Left ventricle myocardium superior (tissue), 1 donor: ENCODE measurements at regions not wholly inside any gene's neighbourhood (a gene's known extent, or its start where the extent isn't known, plus 50 kb on each side); places are given as distances from the start of the nearest gene placed in this dataset.

Source experiments
- ATAC-seq: fragments of 200-7000 bp; cut with Tn5 transposase; one replicate; pipeline ENCODE4 v1.9.1; 2020; ENCODE audit warnings: mild to moderate bottlenecking, moderate library complexity
- DNase-seq: peaks from one replicate; pipeline ENCODE4 v3.0.0-alpha.2; 2020
- intact Hi-C: fragments of 100-400 bp; cut with micrococcal nuclease; formaldehyde crosslinking; loops from one replicate; pipeline ENCODE4 v1.11.0; 2022
- donor health status: DM: no; HTN: yes; CAD: no; lungs with severe emphysema.

DNA sequence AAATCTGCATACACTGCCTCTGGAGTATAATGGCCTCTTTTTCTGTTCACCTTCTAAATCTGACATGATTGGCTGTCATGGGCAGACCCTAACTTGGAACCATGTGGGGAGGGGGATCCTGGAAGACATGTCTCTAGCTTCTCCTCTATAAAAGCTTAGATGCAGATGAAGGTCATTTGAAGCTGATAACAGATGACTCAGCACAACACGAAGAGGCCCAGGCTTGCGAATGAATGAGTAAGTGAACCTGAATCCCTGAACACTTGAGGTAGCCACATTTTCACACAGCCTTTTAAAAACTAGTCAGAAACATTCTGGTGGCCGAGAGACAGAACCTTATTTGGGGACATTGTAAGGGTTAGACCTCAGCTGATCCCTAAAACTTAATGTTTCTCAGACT, 282.6 kb downstream of the ELAVL2 start:
- DNase-seq: no peak
- ATAC-seq: no peak
- intact Hi-C loops: no loop called here

DNA sequence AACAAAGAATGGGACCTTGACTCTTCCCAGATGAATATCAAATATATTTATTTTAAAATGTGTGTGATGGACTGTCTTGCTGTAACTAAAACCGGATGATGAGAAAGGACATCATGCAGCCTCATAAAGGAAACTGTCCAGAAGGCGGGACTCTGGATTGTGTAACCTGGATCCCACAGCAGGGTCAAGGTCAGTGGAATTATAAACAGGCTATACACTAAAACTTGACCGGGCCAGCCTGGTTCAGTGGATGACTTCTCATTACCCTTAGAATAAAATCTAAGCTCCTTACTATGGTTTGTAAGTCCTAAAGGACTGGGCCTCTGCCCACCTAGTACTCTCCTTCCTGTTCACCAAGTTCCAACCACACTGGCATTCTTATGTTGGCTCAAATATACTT, 280.3 kb downstream of the ELAVL2 start:
- no peak for ATAC-seq
- intact Hi-C loops: no loop called here

DNA sequence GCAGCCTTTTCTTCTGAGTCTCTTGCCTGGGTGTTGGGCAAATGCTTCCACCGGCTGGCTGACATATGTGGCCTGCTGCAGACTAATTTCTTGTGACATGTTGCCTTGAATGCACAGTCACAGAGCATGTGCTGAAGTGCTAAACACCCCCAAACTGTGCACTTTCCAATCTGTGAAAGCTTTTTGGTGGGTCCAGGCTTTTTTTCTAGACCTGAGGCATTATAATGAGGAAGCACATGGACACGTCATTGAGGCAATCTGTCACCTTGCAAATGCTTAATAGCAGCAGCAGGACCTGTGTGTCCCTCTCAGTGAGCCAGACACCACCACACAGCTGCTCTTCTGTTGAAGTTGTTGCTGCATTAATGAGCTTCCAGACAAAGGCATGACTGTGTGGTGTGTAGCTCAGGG, 274.7 kb downstream of the ELAVL2 start:
- intact Hi-C loops: no loop called here
- DNase-seq: no peak
- ATAC-seq: no peak

More for the DNA sequence above, 280.3 kb downstream of the ELAVL2 start:
- no peak for DNase-seq

DNA sequence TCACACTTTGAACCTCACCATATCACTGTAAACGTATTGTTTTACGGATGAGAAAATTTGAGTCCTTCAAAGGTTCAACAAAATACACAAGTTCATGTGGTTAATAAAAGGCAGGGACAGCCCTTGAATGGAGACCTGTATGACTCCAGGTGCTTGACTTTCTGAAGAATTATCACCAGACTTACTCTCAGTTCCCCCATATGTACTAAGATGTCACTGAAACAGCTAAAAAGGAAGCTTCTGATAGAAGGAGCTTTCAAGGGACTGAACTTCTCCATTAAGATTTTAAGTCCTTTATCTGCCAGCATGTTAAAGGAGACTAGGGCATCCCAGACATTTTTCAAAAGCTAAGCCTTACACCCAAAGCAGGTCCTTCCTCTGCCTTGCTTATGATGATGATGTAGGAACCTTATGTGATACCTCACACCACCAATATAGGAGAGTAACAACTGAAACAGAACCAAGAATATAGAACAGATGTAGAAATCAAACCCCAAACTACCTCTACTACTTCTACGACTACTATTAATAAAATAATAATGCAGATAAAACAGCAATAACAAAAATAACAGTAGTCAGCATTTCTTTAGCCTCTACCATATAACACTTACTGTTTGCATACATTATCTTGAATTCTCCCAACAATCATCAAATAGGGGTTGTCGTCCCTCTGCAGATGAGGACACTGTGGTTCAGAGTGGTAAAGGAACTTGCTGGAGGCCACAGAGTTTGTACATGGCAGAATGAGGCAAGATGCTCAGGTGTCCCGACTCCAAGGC, 273.9 kb downstream of the ELAVL2 start:
- intact Hi-C loops: no loop called here

DNA sequence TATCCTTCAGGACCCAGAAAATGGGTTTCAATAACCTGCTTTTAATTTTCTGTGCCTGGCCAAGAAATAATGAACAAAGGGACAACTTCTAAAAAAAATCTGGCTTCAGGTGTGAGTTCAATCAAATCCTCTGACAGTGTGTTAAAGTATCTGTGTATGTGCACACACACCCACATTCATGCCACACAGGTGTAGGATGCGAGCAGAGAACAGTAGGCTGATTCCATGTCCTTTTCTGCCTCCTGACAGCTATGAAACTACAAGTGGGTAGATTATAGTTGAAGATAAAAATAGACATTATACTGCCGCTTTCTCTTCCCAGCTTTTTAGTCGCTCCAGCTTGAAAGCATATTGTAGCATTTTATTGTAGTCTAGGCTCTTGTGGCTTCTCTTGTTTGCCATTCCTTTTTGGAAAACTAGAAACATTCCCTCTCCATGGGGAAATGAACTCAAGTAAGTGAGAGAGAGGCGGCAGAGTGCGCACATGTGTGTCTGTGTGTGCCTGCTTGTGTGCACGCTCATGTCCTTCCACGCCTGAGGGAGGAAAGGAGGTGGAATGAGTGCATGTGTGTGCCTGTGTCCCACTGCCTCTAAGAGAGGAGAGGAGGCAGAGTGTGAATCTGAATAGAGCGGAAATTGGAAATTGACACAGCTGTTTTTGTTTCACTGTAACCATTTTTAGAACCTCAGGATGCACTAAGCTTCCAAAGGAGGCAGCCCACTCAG, 273.0 kb downstream of the ELAVL2 start:
- no peak for ATAC-seq
- intact Hi-C loops: no loop called here
- no peak for DNase-seq

More for the DNA sequence above, 273.9 kb downstream of the ELAVL2 start:
- DNase-seq: no peak
- ATAC-seq: no peak

DNA sequence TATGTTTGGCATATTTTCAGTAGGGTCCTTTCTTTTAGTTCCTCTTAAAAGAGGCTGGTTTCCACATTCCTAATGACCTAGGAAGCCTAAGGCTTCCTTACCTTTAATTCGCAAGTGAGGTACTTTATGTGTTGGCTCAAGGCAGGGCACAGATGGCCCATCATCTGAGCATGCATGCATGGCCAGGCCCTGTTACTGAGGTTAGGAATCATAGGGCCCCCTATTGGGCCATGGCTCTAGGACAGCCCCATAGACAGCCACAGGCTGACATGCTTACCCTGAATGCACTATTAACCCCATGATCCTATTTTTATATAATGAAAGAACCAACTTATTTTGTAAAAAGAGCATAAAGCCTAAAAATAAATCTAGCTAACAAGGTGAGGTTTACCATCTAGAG, 271.4 kb downstream of the ELAVL2 start:
- no peak for DNase-seq
- intact Hi-C loops: no loop called here
- ATAC-seq: no peak

DNA sequence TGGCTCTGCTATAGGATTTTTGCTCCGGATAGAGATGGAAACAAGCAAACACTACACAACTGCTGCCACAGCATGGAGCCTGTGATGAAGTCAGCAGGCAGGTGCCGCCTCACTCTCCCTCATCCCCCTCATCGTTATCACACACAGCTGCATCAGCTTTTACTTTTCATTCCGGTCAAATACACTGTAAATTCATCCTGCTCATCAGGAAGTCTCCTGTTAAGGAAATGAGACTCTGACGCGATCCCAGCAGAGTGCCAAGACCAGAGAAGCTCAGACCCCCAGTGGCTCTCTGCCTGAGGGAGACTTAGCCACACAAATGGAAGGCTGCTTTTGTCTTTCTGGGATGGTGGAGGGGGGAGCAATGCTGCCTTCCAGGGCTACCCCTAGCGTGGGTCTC, 270.2 kb downstream of the ELAVL2 start:
- intact Hi-C loops: no loop called here
- DNase-seq: no peak
- no peak for ATAC-seq

DNA sequence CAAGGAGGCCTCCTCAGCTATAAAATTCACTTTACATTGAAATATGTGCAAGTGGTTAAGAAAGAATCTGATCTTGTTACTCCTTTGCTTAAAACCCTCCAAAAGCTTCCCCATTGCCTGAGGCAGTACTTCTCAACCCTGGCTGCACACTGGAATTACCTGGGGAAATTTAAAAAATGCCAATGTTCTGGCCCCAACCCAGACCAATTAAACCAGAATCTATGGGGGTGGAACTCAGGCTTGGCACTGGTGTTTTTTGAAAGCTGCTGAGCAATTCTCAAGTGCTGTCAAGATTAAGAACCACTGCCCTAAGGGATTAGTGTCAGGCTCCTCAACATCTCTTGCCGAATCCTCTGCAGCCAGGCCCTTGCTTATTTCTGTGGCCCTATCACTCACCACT, 269.6 kb downstream of the ELAVL2 start:
- intact Hi-C loops: no loop called here
- no peak for ATAC-seq
- DNase-seq: no peak

DNA sequence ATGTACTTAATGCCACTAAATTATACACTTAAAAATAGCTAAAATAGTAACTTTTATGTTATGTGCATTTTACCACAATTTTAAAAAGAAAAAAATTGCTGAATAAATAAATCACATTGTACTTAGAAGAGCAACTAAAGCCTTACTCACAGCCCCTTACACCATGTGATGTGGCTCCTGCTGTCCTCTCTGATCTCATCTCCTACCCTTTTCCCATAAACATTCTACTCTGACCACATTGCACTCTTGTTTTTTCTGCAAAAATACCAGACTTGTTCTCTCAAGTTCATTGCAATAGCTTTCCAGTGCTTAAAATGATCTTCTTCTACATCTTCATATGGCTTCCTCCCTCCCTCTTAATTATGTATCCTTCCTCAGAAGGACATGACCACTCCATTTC, 268.4 kb downstream of the ELAVL2 start:
- DNase-seq (no peak), ATAC-seq (no peak)
- intact Hi-C loops: no loop called here

DNA sequence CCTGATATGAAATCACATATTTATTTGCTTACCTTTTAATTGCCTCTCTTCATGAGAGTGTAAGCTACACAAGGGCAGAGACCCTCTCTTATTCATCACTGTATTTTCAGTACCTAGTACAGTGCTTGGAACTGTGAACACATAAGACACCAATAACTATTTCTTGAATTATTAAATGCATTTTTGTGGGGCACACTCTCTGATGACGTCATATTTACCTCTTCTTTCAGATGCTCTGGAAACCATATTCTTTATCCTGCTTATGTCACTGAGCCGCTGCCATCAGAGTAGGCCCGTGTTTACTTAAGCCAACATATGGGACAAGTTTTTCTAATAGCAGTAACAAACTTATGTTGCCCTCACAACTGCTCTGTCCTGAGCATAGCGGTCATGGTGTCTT, 266.5 kb downstream of the ELAVL2 start:
- DNase-seq: no peak
- no peak for ATAC-seq

DNA sequence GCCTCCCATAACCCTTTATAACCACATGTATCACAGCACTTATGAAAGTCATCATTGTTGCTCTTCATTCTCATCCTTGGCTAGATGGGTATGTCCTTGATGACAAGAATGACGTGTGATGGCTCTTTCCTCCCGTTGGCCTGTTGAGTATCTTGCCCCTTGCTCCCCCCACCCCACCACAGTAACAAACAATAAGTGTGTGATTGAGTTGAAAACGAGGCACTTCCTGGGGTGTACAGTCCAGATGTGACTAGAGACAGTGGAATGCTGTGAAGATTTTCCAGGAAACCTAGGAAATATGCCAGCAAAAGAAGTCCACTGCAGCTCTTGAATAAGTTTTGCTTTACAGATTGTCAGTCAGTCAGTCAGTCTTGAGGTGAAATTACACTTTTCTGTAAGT, 262.5 kb downstream of the ELAVL2 start:
- intact Hi-C loops: no loop called here
- DNase-seq: no peak
- ATAC-seq: no peak

More for the DNA sequence above, 266.5 kb downstream of the ELAVL2 start:
- intact Hi-C loops: no loop called here

DNA sequence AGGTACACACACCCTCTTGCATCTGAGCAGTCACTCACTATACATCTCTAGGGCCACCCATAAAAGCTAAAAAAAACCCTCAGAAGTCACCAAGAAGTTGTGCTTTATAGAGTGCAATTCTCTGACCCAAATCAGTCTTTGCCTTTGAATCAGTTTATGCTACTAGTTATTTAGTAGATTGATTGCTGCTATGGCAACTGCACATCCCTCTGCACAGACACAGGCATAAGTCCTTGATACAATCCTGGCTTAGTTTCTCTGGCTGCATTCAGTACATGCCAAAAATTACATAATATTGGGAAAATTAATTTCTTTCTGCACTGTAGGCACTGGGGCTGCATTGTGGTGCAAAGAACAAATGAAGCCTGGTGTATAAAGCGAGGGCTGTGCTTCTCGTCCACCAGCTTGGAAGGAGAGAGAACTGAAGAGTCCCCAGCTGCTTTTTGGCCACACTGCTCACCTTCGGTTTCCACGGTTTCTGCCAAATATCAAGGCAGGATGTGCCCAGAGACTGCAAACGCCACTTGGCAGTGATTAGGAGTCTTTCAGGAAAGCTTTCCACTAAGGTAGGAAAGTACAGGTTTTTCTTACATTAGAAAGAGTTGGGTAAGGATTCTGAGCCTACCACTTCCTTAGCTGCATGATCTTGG, 258.4 kb downstream of the ELAVL2 start:
- intact Hi-C loops: no loop called here
- ATAC-seq (no peak), DNase-seq (no peak)

DNA sequence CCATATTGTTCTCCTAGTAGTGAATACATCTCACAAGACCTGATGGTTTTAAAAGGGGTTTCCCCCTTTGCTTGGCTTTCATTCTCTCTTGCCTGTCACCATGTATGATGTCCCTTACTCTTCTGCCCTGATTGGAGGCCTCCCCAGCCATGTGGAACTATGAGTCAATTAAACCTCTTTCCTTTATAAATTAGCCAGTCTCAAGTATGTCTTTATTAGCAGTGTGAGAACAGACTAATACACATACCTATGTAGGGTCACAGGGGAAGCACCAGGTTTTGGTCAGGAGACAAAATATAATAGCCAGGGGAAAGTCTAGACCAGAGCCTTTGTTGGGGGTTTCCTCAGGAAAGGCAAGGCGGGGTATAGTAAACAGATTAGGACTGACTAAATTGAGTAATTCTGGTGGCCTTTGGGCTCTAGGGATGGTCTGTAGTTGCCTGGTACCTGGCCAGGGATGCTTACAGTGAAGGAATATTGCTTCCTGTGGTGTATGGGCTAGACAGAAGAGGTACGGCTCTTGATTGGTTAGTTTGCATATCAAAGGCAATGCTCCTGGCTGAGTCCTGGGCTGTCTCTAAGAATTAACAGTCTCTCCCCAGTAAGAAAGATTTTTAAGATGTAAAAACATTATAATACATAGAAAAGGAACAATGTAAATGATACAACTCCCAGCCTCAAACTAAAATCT, 254.5 kb downstream of the ELAVL2 start:
- ATAC-seq: no peak
- intact Hi-C loops: no loop called here
- no peak for DNase-seq

DNA sequence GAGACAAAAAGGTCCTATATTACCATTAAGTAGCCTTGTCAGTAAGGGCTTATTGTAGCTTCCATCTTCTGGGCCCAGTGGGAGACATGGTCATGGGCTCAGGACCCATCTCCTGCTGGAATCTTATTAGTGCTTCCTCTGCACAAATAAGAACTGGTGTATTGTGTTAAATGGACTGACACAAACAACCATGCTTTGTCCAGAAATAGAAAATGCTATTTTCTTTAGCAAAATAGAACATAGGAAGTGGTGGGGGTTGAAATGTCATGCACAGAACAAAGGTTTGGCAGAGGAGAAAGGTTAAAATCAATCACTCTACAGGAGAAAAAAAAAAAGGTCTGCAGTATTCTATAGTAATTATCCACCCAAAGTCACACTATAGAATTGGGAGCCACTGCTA, 252.2 kb downstream of the ELAVL2 start:
- DNase-seq (no peak), ATAC-seq (no peak)
- intact Hi-C loops: no loop called here

DNA sequence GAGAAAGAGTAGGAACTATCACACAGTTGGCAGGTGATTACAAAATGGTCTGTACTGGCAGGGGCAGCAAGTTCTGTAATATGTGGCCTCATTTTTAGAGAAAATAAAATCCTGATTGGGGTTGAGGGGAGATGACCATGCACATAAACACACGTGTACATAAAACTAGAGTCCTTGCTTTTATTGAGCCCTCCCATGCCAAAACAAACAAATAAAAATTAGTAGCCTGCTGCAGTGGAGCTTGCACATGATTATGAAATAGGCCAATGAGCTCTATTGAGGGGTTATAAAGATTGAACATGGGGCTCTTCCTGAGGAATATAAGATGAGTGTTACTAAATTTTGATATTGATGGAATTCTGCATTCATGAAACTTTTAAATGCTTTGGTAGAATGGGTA, 248.4 kb downstream of the ELAVL2 start:
- no peak for ATAC-seq
- no peak for DNase-seq
- intact Hi-C loops: no loop called here

DNA sequence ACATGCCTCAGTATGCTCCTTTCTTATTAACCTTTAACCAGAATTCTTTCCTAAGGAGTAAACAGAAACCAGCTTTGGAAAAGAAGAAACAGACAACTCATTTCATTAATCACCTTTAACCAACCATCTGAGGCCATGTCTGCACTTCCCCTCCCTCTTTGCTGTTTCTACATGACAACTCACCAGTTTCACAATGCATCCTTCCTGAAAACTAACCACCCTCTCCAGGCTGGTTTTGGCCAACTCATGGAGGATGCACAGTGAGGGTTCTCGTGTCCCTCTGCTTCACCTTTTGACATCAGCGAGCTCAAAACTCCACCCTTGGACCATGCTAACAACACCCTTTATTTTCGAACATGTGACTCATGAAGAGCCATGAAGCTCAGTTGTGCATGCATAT, 244.1 kb downstream of the ELAVL2 start:
- no peak for DNase-seq
- intact Hi-C loops: no loop called here
- no peak for ATAC-seq

DNA sequence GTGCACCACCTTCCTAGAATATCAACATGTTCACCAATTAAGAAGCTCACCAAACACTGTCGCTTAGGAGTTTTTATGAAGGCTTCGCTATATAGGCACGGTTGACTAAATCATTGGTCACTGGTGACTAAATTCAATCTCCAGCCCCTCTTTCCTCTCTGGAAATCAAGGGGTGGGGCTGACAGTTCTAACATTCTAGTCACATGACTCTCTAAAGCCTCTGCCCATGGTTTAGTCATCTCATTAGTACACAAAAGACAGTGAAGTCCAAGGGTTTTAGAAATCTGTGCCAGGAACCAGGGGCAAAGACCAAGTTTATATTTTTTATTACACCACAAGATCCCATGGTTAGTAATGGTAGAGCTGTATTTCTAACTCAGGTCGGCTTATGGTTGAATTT, 243.2 kb downstream of the ELAVL2 start:
- DNase-seq: no peak
- intact Hi-C loops: no loop called here
- ATAC-seq: no peak

DNA sequence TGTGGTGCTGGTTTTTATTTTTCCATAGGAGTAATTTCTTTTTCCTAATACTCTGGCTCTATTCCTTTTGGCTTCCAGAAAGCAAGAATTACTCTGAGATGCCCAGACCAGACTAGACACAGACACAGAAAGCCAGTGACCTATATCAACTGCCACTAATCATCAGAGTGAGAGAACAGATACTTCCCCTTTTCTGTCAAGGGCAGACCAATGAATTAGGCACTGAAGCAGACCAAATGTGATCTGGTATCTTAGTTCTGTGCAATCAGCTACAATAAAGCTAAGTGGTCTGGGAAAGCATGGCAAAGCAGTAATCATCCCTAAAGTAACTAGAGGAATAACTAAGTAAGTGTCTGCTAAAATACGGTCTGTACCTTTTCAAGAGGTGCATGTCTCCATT, 239.1 kb downstream of the ELAVL2 start:
- peak; percentile 46 for ATAC-seq
- no peak for DNase-seq
- intact Hi-C loops: no loop called here

DNA sequence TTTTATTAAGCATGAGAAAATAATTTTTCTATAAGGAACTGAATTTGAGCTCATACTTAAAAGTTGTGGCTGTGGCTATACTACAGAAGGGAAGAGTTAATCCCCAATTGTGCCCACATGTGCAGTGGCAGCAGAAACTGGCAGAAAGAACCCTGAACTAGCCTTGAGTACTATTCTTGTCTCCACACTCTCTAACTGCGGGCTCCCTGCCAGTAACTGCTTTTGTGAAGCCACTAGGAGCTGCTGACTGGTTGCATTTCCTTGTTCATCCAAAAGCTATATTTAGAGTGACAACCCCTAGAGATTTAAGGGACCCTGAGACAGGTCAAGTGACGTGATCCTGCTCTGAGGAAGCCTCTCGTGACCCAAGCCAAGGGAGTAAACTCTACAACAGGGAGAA, 238.6 kb downstream of the ELAVL2 start:
- ATAC-seq (peak; percentile 97), DNase-seq (peak; percentile 87)
- intact Hi-C loops: no loop called here

DNA sequence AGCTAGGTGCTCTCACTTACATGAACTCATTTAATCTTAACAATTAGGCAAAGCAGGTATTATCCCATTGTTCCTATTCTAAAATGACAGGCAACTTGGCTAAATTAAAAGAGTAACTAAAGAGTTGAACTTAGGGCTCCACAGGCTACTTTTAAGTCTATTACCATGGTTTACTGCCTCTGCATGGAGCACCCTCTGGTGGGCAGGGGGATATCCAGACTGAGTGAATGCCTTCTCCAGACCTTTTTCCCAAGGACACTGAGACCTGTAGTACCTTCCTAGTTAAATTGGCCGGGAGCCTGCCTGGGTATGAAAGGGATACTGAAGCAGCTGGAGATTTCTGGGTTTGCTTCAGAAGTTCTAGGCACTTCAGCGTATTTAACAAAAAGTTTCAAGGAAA, 238.1 kb downstream of the ELAVL2 start:
- intact Hi-C loops: no loop called here
- DNase-seq (no peak), ATAC-seq (peak; percentile 13)
